HCT116 (cell line): ENCODE measurements at regions not wholly inside any gene's neighbourhood (a gene's known extent, or its start where the extent isn't known, plus 50 kb on each side); places are given as distances from the start of the nearest gene placed in this dataset.

Experiments
- ATAC-seq: fragments of 200-7000 bp; cut with Tn5 transposase; 2 replicates; pipeline ENCODE4 v1.9.1; 2020; ENCODE audit warnings: mild to moderate bottlenecking, moderate library complexity
- BruUV-seq: library from RNA; stranded (reverse); fragments of 400-500 nt; replicated peaks from 2 replicates; lab custom pipeline; 2021; lab: Mats Ljungman, UMichigan
- CTCF ChIA-PET: fragments of 300-600 bp; sonication (Branson Sonifier 250); formaldehyde crosslinking; loops from one replicate; lab custom pipeline; 2021; ENCODE audit warnings: antibody characterized with exemption; lab: Charles Lee
- POLR2A ChIA-PET: fragments of 300-600, 350-600 bp; sonication (Branson Sonifier 250); formaldehyde crosslinking; loops from one replicate; lab custom pipeline; 2021; ENCODE audit warnings: antibody characterized with exemption; lab: Charles Lee
- RAD21 ChIA-PET, 2 experiments: fragments of 300-600 bp; sonication (Branson Sonifier 250); formaldehyde crosslinking; loops; one replicate each; lab custom pipeline; 2023; ENCODE audit warnings: low total read pairs in 2 of 2; ENCODE audit not compliant: uncharacterized antibody in 2 of 2, unreplicated experiment in 2 of 2, low non-redundant PET in 1 of 2; lab: Charles Lee
- DNase-seq: peaks from one replicate; pipeline ENCODE4 v3.0.0-alpha.2; 2010; ENCODE audit warnings: low read depth, low spot score
- H2AFZ ChIP-seq: fragments of 200-600 bp; shearing (Covaris generic), sonication (generic); 2 replicates; pipeline ENCODE4 v1.6.1; 2017; ENCODE audit warnings: low read depth, mixed run types, mixed read lengths, antibody characterized with exemption, low read length; ENCODE audit not compliant: poor library complexity, severe bottlenecking
- H3K27ac ChIP-seq: 2 replicates; pipeline ENCODE4 v1.5.1; 2012; ENCODE audit warnings: low read depth, low read length
- H3K27me3 ChIP-seq: fragments of 200-600 bp; sonication (generic); 2 replicates; pipeline ENCODE4 v1.6.1; 2016; ENCODE audit warnings: mixed run types, low read length, mixed read lengths; ENCODE audit not compliant: insufficient read depth
- H3K36me3 ChIP-seq, 2 experiments: fragments of 200-500 bp in 1 of 2; fragments of 200-600 bp in 1 of 2; sonication (Bioruptor generic) in 1 of 2; sonication (generic) in 1 of 2; 2 replicates each; pipeline versions ENCODE4 v1.5.1 to v1.6.1; 2014 to 2016; ENCODE audit warnings: low read length in 2 of 2, inconsistent platforms in 1 of 2, mixed read lengths in 1 of 2, mixed run types in 1 of 2; ENCODE audit not compliant: insufficient read depth in 2 of 2, control insufficient read depth in 1 of 2
- H3K4me1 ChIP-seq, 2 experiments: fragments of 200-600 bp in 1 of 2; sonication (generic) in 1 of 2; 2 replicates each; pipeline versions ENCODE4 v1.5.1 to v1.6.1; 2012 to 2017; ENCODE audit warnings: low read length in 2 of 2, inconsistent platforms in 1 of 2, mild to moderate bottlenecking in 1 of 2, mixed read lengths in 1 of 2, mixed run types in 1 of 2, moderate library complexity in 1 of 2; ENCODE audit not compliant: insufficient read depth in 2 of 2, control insufficient read depth in 1 of 2
- H3K4me2 ChIP-seq: fragments of 200-600 bp; sonication (generic); 2 replicates; pipeline ENCODE4 v1.6.1; 2017; ENCODE audit warnings: mixed run types, low read length, mixed read lengths
- H3K4me3 ChIP-seq, 2 experiments: fragments of 200-600 bp in 1 of 2; sonication (generic) in 1 of 2; replicated peaks in 1 of 2; 2 replicates each; pipeline ENCODE4 v1.5.1; 2011 to 2016; ENCODE audit warnings: low read length in 2 of 2, control low read depth in 1 of 2, low read depth in 1 of 2, mild to moderate bottlenecking in 1 of 2, mixed read lengths in 1 of 2, mixed run types in 1 of 2
- H3K79me2 ChIP-seq: fragments of 200-600 bp; sonication (generic); 2 replicates; pipeline ENCODE4 v1.6.1; 2017; ENCODE audit warnings: mild to moderate bottlenecking, mixed run types, low read length, moderate library complexity, mixed read lengths; ENCODE audit not compliant: insufficient read depth
- H3K9ac ChIP-seq: fragments of 200-600 bp; sonication (generic); 2 replicates; pipeline ENCODE4 v1.6.1; 2016; ENCODE audit warnings: low read length, mixed read lengths
- H3K9me2 ChIP-seq: fragments of 200-600 bp; sonication (generic), shearing (Covaris generic); 2 replicates; pipeline ENCODE4 v1.6.1; 2017; ENCODE audit warnings: mixed run types, mild to moderate bottlenecking, moderate library complexity; ENCODE audit not compliant: insufficient read depth
- H3K9me3 ChIP-seq, 2 experiments: fragments of 200-500 bp in 1 of 2; fragments of 200-600 bp in 1 of 2; sonication (Bioruptor generic) in 1 of 2; sonication (generic) in 1 of 2; 2 replicates each; pipeline ENCODE4 v1.6.1; 2014 to 2017; ENCODE audit warnings: low read length in 2 of 2, mixed read lengths in 2 of 2, inconsistent platforms in 1 of 2, low read depth in 1 of 2, mild to moderate bottlenecking in 1 of 2, mixed run types in 1 of 2, moderate library complexity in 1 of 2; ENCODE audit not compliant: control insufficient read depth in 1 of 2, insufficient read depth in 1 of 2
- H4K20me1 ChIP-seq: fragments of 200-600 bp; sonication (generic), shearing (Covaris generic); 2 replicates; pipeline ENCODE4 v1.6.1; 2017; ENCODE audit warnings: mixed run types, mild to moderate bottlenecking, moderate library complexity; ENCODE audit not compliant: insufficient read depth
- CTCF ChIP-seq, 3 experiments: fragments of 200-600 bp in 1 of 3; sonication (generic) in 1 of 3; IDR thresholded peaks in 2 of 3; conservative IDR thresholded peaks in 1 of 3; 2 replicates each; pipeline ENCODE4 v1.5.1; 2012 to 2017; ENCODE audit warnings: low read depth in 2 of 3, low read length in 2 of 3, antibody characterized with exemption in 1 of 3, borderline replicate concordance in 1 of 3, control low read depth in 1 of 3, mild to moderate bottlenecking in 1 of 3, mixed read lengths in 1 of 3, mixed run types in 1 of 3, moderate library complexity in 1 of 3; ENCODE audit not compliant: insufficient read depth in 1 of 3
- ELF1 ChIP-seq: IDR thresholded peaks from 2 replicates; pipeline ENCODE4 v1.6.1; 2012; ENCODE audit warnings: low read depth, borderline replicate concordance
- EZH2 ChIP-seq: fragments of 200-600 bp; sonication (generic); IDR thresholded peaks from 2 replicates; pipeline ENCODE4 v1.6.1; 2017; ENCODE audit warnings: antibody characterized with exemption, mixed run types
- EZH2phosphoT487 ChIP-seq: fragments of 200-600 bp; IDR thresholded peaks from 2 replicates; pipeline ENCODE4 v1.6.1; 2018; ENCODE audit warnings: antibody characterized with exemption, borderline replicate concordance
- FOSL1 ChIP-seq: IDR thresholded peaks from 2 replicates; pipeline ENCODE4 v1.6.1; 2012; ENCODE audit warnings: low read depth
- POLR2AphosphoS5 ChIP-seq: IDR thresholded peaks from 2 replicates; pipeline ENCODE4 v1.6.1; 2011; ENCODE audit warnings: mild to moderate bottlenecking, low read depth, low read length, moderate library complexity
- RAD21 ChIP-seq: IDR thresholded peaks from 2 replicates; pipeline ENCODE4 v1.6.1; 2012; ENCODE audit warnings: low read depth, mild to moderate bottlenecking
- SP1 ChIP-seq: IDR thresholded peaks from 2 replicates; pipeline ENCODE4 v1.6.1; 2012; ENCODE audit warnings: low read depth
- SRF ChIP-seq: IDR thresholded peaks from 2 replicates; pipeline ENCODE4 v1.6.1; 2012; ENCODE audit warnings: low read depth
- TCF7L2 ChIP-seq: IDR thresholded peaks from 2 replicates; pipeline ENCODE4 v1.7.0; 2011; ENCODE audit warnings: borderline replicate concordance, inconsistent platforms; ENCODE audit not compliant: insufficient read depth, insufficient read length; ENCODE audit errors: extremely low read depth
- YY1 ChIP-seq: IDR thresholded peaks from 2 replicates; pipeline ENCODE4 v1.6.1; 2011; ENCODE audit warnings: low read length, low read depth, moderate library complexity, mild to moderate bottlenecking; ENCODE audit not compliant: insufficient replicate concordance; ENCODE audit errors: extremely low read depth
- ZFX ChIP-seq: fragments of 450-650 bp; IDR thresholded peaks from 2 replicates; pipeline ENCODE4 v1.6.1; 2017
- ZNF274 ChIP-seq: fragments of 200-500 bp; sonication (Bioruptor generic); IDR thresholded peaks from 2 replicates; pipeline ENCODE4 v1.6.1; 2014; ENCODE audit warnings: mild to moderate bottlenecking, low read depth, low read length, inconsistent platforms
- intact Hi-C: fragments of 100-400 bp; cut with micrococcal nuclease; formaldehyde crosslinking; loops from 2 replicates; pipeline ENCODE4 v1.10.0; 2022
- TF ChIP-seq, protein P1 (sequence below): IDR thresholded peaks from 2 replicates; pipeline ENCODE4 v1.6.1; 2011; ENCODE audit warnings: mild to moderate bottlenecking, low read length, moderate library complexity; ENCODE audit not compliant: insufficient replicate concordance; ENCODE audit errors: extremely low read depth
- TF ChIP-seq, protein P2 (sequence below): IDR thresholded peaks from 2 replicates; pipeline ENCODE4 v1.6.1; 2012

GRCh38 chr1:105419030-105419429 is 1637.4 kb upstream of the PRMT6 start:
- CTCF ChIA-PET = no interaction called here
- H4K20me1 ChIP-seq = no peaks in the 10 kb centered on the region
- TF ChIP-seq, protein P1, sequence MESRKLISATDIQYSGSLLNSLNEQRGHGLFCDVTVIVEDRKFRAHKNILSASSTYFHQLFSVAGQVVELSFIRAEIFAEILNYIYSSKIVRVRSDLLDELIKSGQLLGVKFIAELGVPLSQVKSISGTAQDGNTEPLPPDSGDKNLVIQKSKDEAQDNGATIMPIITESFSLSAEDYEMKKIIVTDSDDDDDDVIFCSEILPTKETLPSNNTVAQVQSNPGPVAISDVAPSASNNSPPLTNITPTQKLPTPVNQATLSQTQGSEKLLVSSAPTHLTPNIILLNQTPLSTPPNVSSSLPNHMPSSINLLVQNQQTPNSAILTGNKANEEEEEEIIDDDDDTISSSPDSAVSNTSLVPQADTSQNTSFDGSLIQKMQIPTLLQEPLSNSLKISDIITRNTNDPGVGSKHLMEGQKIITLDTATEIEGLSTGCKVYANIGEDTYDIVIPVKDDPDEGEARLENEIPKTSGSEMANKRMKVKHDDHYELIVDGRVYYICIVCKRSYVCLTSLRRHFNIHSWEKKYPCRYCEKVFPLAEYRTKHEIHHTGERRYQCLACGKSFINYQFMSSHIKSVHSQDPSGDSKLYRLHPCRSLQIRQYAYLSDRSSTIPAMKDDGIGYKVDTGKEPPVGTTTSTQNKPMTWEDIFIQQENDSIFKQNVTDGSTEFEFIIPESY = no peak
- no peak for TF ChIP-seq SP1
- TF ChIP-seq RAD21 = no peak
- TF ChIP-seq ZNF274 = no peak
- no peak for TF ChIP-seq SRF
- TF ChIP-seq CTCF (IDR thresholded peaks at IDR 0.05 in 2 of 3, conservative IDR thresholded peaks at IDR 0.05 in 1 of 3; ENCODE audit: borderline replicate concordance in 1 of 3, insufficient read depth in 1 of 3, low read depth in 2 of 3, low read length in 2 of 3) = no peak
- no peak for TF ChIP-seq EZH2
- no peak for TF ChIP-seq POLR2AphosphoS5
- no peak for TF ChIP-seq EZH2phosphoT487
- no peak for TF ChIP-seq TCF7L2
- TF ChIP-seq YY1 = no peak
- TF ChIP-seq, protein P2, sequence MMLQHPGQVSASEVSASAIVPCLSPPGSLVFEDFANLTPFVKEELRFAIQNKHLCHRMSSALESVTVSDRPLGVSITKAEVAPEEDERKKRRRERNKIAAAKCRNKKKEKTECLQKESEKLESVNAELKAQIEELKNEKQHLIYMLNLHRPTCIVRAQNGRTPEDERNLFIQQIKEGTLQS = no peak
- TF ChIP-seq FOSL1 = no peak
- TF ChIP-seq ZFX = no peak
- no peak for TF ChIP-seq ELF1
- TF ChIP-seq, all 23 proteins: peak for 0
- Histone ChIP-seq H3K4me1 (no peaks in the 10 kb centered on the region), H3K4me3 (no peak overlapping the region), H3K36me3 (no peaks in the 10 kb centered on the region), H3K9me2 (no peaks in the 10 kb centered on the region), H3K27me3 (no peaks in the 10 kb centered on the region), H2AFZ (no peak overlapping the region), H3K27ac (no peak overlapping the region), H3K4me2 (no peak overlapping the region), H3K9ac (no peak overlapping the region), H3K9me3 (peaks cover 16 to 22% of the 10 kb centered on the region in 2 experiments; a peak in 3 of 4 replicates), H3K79me2 (no peaks in the 10 kb centered on the region)
- DNase-seq (no peak), ATAC-seq (no peak)
- BruUV-seq = no TSS peak
- POLR2A ChIA-PET = no interaction called here
- intact Hi-C loops = no loop called here
- RAD21 ChIA-PET = no interaction called here
